H9 (cell line): ENCODE measurements at regions not wholly inside any gene's neighbourhood (a gene's known extent, or its start where the extent isn't known, plus 50 kb on each side); places are given as distances from the start of the nearest gene placed in this dataset.

Experiments
- DNase-seq: peaks from one replicate; pipeline ENCODE4 v3.0.0-alpha.2; 2017
- H2AFZ ChIP-seq: one replicate; pipeline ENCODE4 v1.6.1; 2013; ENCODE audit warnings: mild to moderate bottlenecking, low read length, control low read depth, moderate library complexity
- H2AK5ac ChIP-seq: 2 replicates; pipeline ENCODE4 v1.6.1; 2013; ENCODE audit warnings: low read length, control low read depth, mixed read lengths; ENCODE audit not compliant: insufficient read length
- H2BK120ac ChIP-seq: one replicate; pipeline ENCODE4 v1.6.1; 2013; ENCODE audit warnings: low read depth, mild to moderate bottlenecking, low read length, control low read depth, inconsistent platforms; ENCODE audit not compliant: poor library complexity, severe bottlenecking
- H2BK12ac ChIP-seq: 2 replicates; pipeline ENCODE4 v1.6.1; 2013; ENCODE audit warnings: low read length, control low read depth, mixed read lengths, low read depth; ENCODE audit not compliant: insufficient read length
- H2BK15ac ChIP-seq: 2 replicates; pipeline ENCODE4 v1.6.1; 2013; ENCODE audit warnings: low read depth, low read length, control low read depth
- H2BK20ac ChIP-seq: one replicate; pipeline ENCODE4 v1.6.1; 2013; ENCODE audit warnings: low read depth, mild to moderate bottlenecking, low read length, control low read depth, inconsistent platforms; ENCODE audit not compliant: poor library complexity, severe bottlenecking
- H2BK5ac ChIP-seq: 2 replicates; pipeline ENCODE4 v1.6.1; 2013; ENCODE audit warnings: low read length, control low read depth, mixed read lengths; ENCODE audit not compliant: insufficient read length
- H3K14ac ChIP-seq: 2 replicates; pipeline ENCODE4 v1.6.1; 2013; ENCODE audit warnings: low read length, control low read depth; ENCODE audit not compliant: insufficient read depth
- H3K18ac ChIP-seq: 2 replicates; pipeline ENCODE4 v1.6.1; 2013; ENCODE audit warnings: low read depth, mild to moderate bottlenecking, mixed read lengths, low read length, control low read depth; ENCODE audit not compliant: insufficient read length
- H3K23ac ChIP-seq: 2 replicates; pipeline ENCODE4 v1.6.1; 2013; ENCODE audit warnings: low read length, control low read depth, mixed read lengths, low read depth; ENCODE audit not compliant: insufficient read length
- H3K23me2 ChIP-seq: 2 replicates; pipeline ENCODE4 v1.6.1; 2013; ENCODE audit warnings: low read depth, mild to moderate bottlenecking, mixed read lengths, low read length, control low read depth; ENCODE audit not compliant: insufficient read length, poor library complexity, severe bottlenecking
- H3K27ac ChIP-seq: 2 replicates; pipeline ENCODE4 v1.5.1; 2013; ENCODE audit warnings: low read length, control low read depth, mixed read lengths, low read depth; ENCODE audit not compliant: insufficient read length
- H3K27me3 ChIP-seq: 2 replicates; pipeline ENCODE4 v1.6.1; 2013; ENCODE audit warnings: low read length, control low read depth, inconsistent platforms; ENCODE audit not compliant: insufficient read depth
- H3K4ac ChIP-seq: 2 replicates; pipeline ENCODE4 v1.6.1; 2013; ENCODE audit warnings: low read depth, mild to moderate bottlenecking, control low read depth, inconsistent platforms, low read length, moderate library complexity
- H3K4me1 ChIP-seq: 2 replicates; pipeline ENCODE4 v1.6.1; 2013; ENCODE audit warnings: low read length, control low read depth, inconsistent platforms; ENCODE audit not compliant: insufficient read depth
- H3K4me2 ChIP-seq: 2 replicates; pipeline ENCODE4 v1.6.1; 2013; ENCODE audit warnings: low read length, control low read depth, mixed read lengths; ENCODE audit not compliant: insufficient read length, insufficient read depth
- H3K56ac ChIP-seq: 2 replicates; pipeline ENCODE4 v1.6.1; 2013; ENCODE audit warnings: low read depth, mild to moderate bottlenecking, mixed read lengths, low read length, control low read depth; ENCODE audit not compliant: insufficient read length
- H3K79me1 ChIP-seq: 2 replicates; pipeline ENCODE4 v1.6.1; 2013; ENCODE audit warnings: low read depth, mild to moderate bottlenecking, moderate library complexity, low read length, control low read depth, inconsistent platforms; ENCODE audit not compliant: insufficient read depth, poor library complexity, severe bottlenecking
- H3K79me2 ChIP-seq: 2 replicates; pipeline ENCODE4 v1.6.1; 2013; ENCODE audit warnings: low read length, control low read depth, inconsistent platforms; ENCODE audit not compliant: insufficient read depth
- H3K9ac ChIP-seq: 2 replicates; pipeline ENCODE4 v1.6.1; 2013; ENCODE audit warnings: low read length, control low read depth, mixed read lengths; ENCODE audit not compliant: insufficient read length; ENCODE audit errors: extremely low read depth
- H3K9me3 ChIP-seq: one replicate; pipeline ENCODE4 v1.6.1; 2013; ENCODE audit warnings: low read depth, low read length, inconsistent platforms; ENCODE audit not compliant: control insufficient read depth
- H3T11ph ChIP-seq: one replicate; pipeline ENCODE4 v1.6.1; 2013; ENCODE audit warnings: mild to moderate bottlenecking, low read length, control low read depth, inconsistent platforms
- H4K20me1 ChIP-seq: one replicate; pipeline ENCODE4 v1.6.1; 2013; ENCODE audit not compliant: control insufficient read depth, insufficient read length, insufficient read depth
- H4K5ac ChIP-seq: 2 replicates; pipeline ENCODE4 v1.6.1; 2013; ENCODE audit warnings: low read depth, mild to moderate bottlenecking, mixed read lengths, low read length, control low read depth; ENCODE audit not compliant: insufficient read length
- H4K8ac ChIP-seq: replicated peaks from 2 replicates; pipeline ENCODE4 v1.6.1; 2013; ENCODE audit warnings: low read length, control low read depth, mixed read lengths, low read depth; ENCODE audit not compliant: insufficient read length
- H4K91ac ChIP-seq: 2 replicates; pipeline ENCODE4 v1.6.1; 2013; ENCODE audit warnings: low read depth, mild to moderate bottlenecking, moderate library complexity, mixed read lengths, low read length, control low read depth; ENCODE audit not compliant: insufficient read length
- H3K27ac Mint-ChIP-seq, 3 experiments: 2 replicates in 2 of 3; 3 replicates in 1 of 3; pipeline ENCODE4 v1.8.0; 2020 to 2021; ENCODE audit warnings: mixed read lengths in 3 of 3, mild to moderate bottlenecking in 1 of 3, moderate library complexity in 1 of 3
- H3K27me3 Mint-ChIP-seq: 2 replicates; pipeline ENCODE4 v1.8.0; 2021; ENCODE audit warnings: low read depth, mild to moderate bottlenecking, moderate library complexity, mixed read lengths
- H3K36me3 Mint-ChIP-seq, 3 experiments: 2 replicates in 2 of 3; 3 replicates in 1 of 3; pipeline ENCODE4 v1.8.0; 2020 to 2021; ENCODE audit warnings: low read depth in 3 of 3, mixed read lengths in 3 of 3; ENCODE audit not compliant: insufficient read depth in 1 of 3
- H3K4me1 Mint-ChIP-seq, 2 experiments: 2 replicates each; pipeline ENCODE4 v1.8.0; 2020; ENCODE audit warnings: mixed read lengths in 2 of 2
- H3K4me3 Mint-ChIP-seq, 2 experiments: 2 replicates in 1 of 2; 3 replicates in 1 of 2; pipeline ENCODE4 v1.8.0; 2020 to 2021; ENCODE audit warnings: mild to moderate bottlenecking in 2 of 2, mixed read lengths in 2 of 2, moderate library complexity in 1 of 2
- H3K9me3 Mint-ChIP-seq, 2 experiments: 2 replicates in 1 of 2; 3 replicates in 1 of 2; pipeline ENCODE4 v1.8.0; 2020; ENCODE audit warnings: mild to moderate bottlenecking in 2 of 2, mixed read lengths in 2 of 2, moderate library complexity in 1 of 2
- WGBS: extraction: QIAGEN DNeasy Blood & Tissue Kit; methylation state at CpG from one replicate; pipeline ENCODE4 v1.1.7; 2013; ENCODE audit warnings: missing lambda C conversion rate, low lambda C conversion rate, mixed read lengths; ENCODE audit not compliant: insufficient read length; ENCODE audit errors: extremely low coverage; 5-methylcytosine and 5-hydroxymethylcytosine counted together
- TF ChIP-seq, protein P1 (sequence below): fragments of 200-600 bp; sonication (generic); conservative IDR thresholded peaks from 3 replicates; pipeline ENCODE4 v1.8.0; 2021; ENCODE audit warnings: antibody characterized with exemption, mild to moderate bottlenecking

DNA sequence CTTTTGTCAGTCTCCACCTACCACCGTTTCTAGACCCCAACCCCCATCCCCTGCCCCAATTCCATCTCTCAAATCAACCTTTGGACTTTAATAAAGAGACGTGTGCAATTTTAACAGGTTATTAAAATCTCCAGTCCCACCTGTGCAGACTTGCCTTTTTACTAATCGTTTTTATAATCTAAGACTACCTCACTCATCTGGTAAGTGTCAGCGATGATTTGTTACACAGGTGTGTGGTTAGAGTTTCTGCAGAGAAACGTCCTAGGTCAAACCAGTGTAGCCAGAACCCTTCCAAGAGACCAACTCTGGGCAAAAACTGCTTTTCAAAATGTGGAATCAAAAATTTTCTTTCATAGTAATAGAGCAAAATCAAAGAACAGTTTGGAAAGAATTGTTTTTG lies 60.4 kb upstream of the PELI2 start:
- no peak overlapping the region for H3K4me3 Mint-ChIP-seq
- no CpG with 5 or more reads among the region's 5 CpGs for WGBS
- H3K18ac ChIP-seq, result no peak overlapping the region

More for the DNA sequence above, 60.4 kb upstream of the PELI2 start:
- H2BK5ac ChIP-seq, result no peak overlapping the region
- no peak overlapping the region for H3K56ac ChIP-seq
- no peak for DNase-seq
- H3K79me2 ChIP-seq, result 0 out of 2 replicates have a peak, but pooled peaks cover 1% of the 10 kb centered on the region
- 0 out of 2 replicates have a peak, but pooled peaks cover 5% of the 10 kb centered on the region for H3K4me1 ChIP-seq
- H3K4me2 ChIP-seq, result no peak overlapping the region
- no peaks in the 10 kb centered on the region for H3K23me2 ChIP-seq
- no peak overlapping the region for H4K5ac ChIP-seq
- Mint-ChIP-seq H3K27ac (no peak overlapping the region), H3K36me3 (no peaks in the 10 kb centered on the region), H3K27me3 (no peaks in the 10 kb centered on the region), H3K4me1 (peaks cover 13 to 15% of the 10 kb centered on the region in 2 experiments), H3K9me3 (no peaks in the 10 kb centered on the region)
- no peak overlapping the region for H3K23ac ChIP-seq
- H3T11ph ChIP-seq, result no peak overlapping the region
- no peaks in the 10 kb centered on the region for H3K9me3 ChIP-seq
- H4K8ac ChIP-seq, result no peak overlapping the region
- no peak overlapping the region for H2AK5ac ChIP-seq
- H3K79me1 ChIP-seq, result no peaks in the 10 kb centered on the region
- TF ChIP-seq, protein P1, sequence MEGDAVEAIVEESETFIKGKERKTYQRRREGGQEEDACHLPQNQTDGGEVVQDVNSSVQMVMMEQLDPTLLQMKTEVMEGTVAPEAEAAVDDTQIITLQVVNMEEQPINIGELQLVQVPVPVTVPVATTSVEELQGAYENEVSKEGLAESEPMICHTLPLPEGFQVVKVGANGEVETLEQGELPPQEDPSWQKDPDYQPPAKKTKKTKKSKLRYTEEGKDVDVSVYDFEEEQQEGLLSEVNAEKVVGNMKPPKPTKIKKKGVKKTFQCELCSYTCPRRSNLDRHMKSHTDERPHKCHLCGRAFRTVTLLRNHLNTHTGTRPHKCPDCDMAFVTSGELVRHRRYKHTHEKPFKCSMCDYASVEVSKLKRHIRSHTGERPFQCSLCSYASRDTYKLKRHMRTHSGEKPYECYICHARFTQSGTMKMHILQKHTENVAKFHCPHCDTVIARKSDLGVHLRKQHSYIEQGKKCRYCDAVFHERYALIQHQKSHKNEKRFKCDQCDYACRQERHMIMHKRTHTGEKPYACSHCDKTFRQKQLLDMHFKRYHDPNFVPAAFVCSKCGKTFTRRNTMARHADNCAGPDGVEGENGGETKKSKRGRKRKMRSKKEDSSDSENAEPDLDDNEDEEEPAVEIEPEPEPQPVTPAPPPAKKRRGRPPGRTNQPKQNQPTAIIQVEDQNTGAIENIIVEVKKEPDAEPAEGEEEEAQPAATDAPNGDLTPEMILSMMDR, result no peak
- H3K27me3 ChIP-seq, result no peaks in the 10 kb centered on the region
- H2BK120ac ChIP-seq, result no peak overlapping the region
- no peak overlapping the region for H2BK20ac ChIP-seq
- H2BK12ac ChIP-seq, result no peak overlapping the region
- no peak overlapping the region for H4K91ac ChIP-seq
- no peak overlapping the region for H3K4ac ChIP-seq
- no peak overlapping the region for H3K27ac ChIP-seq
- H2AFZ ChIP-seq, result no peak overlapping the region
- H3K14ac ChIP-seq, result no peak overlapping the region
- no peak overlapping the region for H3K9ac ChIP-seq
- no peaks in the 10 kb centered on the region for H4K20me1 ChIP-seq
- H2BK15ac ChIP-seq, result no peak overlapping the region
